ENCODE measurements at regions not wholly inside any gene's neighbourhood (a gene's known extent, or its start where the extent isn't known, plus 50 kb on each side); places are given as distances from the start of the nearest gene placed in this dataset.
"Not testable (repeated sequence)": the region's sequence is repeated elsewhere in the genome, so short reads cannot be mapped to it uniquely, and the experiment has no call there.

GRCh38 chr3:150271591-150271960 lies 136.5 kb upstream of the TSC22D2 start:
- TF ChIP-seq, protein P1, sequence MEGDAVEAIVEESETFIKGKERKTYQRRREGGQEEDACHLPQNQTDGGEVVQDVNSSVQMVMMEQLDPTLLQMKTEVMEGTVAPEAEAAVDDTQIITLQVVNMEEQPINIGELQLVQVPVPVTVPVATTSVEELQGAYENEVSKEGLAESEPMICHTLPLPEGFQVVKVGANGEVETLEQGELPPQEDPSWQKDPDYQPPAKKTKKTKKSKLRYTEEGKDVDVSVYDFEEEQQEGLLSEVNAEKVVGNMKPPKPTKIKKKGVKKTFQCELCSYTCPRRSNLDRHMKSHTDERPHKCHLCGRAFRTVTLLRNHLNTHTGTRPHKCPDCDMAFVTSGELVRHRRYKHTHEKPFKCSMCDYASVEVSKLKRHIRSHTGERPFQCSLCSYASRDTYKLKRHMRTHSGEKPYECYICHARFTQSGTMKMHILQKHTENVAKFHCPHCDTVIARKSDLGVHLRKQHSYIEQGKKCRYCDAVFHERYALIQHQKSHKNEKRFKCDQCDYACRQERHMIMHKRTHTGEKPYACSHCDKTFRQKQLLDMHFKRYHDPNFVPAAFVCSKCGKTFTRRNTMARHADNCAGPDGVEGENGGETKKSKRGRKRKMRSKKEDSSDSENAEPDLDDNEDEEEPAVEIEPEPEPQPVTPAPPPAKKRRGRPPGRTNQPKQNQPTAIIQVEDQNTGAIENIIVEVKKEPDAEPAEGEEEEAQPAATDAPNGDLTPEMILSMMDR (IDR thresholded peaks at IDR 0.05; ENCODE audit: partially characterized antibody, unreplicated experiment), result no peak
- H3K4me1 Mint-ChIP-seq (ENCODE audit: low read depth, unreplicated experiment), result peaks cover 12% of the 10 kb centered on the region
- peaks cover 4% of the 10 kb centered on the region for H3K36me3 Mint-ChIP-seq (ENCODE audit: unreplicated experiment)
- H3K27ac Mint-ChIP-seq (ENCODE audit: unreplicated experiment), result no peak overlapping the region
- no peak overlapping the region for H3K4me3 Mint-ChIP-seq (ENCODE audit: unreplicated experiment)
- no peak for DNase-seq
- H3K27me3 Mint-ChIP-seq (ENCODE audit: unreplicated experiment), result no peaks in the 10 kb centered on the region
- H3K9me3 Mint-ChIP-seq (ENCODE audit: unreplicated experiment), result no peaks in the 10 kb centered on the region

- no peaks in the 10 kb centered on the region for H3K9me3 Mint-ChIP-seq (ENCODE audit: unreplicated experiment)
- TF ChIP-seq, protein P1 (IDR thresholded peaks at IDR 0.05; ENCODE audit: partially characterized antibody, unreplicated experiment), result no peak
- peaks cover 12% of the 10 kb centered on the region for H3K4me1 Mint-ChIP-seq (ENCODE audit: low read depth, unreplicated experiment)
- peaks cover 4% of the 10 kb centered on the region for H3K36me3 Mint-ChIP-seq (ENCODE audit: unreplicated experiment)
- no peaks in the 10 kb centered on the region for H3K27me3 Mint-ChIP-seq (ENCODE audit: unreplicated experiment)
- H3K27ac Mint-ChIP-seq (ENCODE audit: unreplicated experiment), result no peak overlapping the region
- no peak overlapping the region for H3K4me3 Mint-ChIP-seq (ENCODE audit: unreplicated experiment)
- DNase-seq, result no peak
Observed at GRCh38 chr3:150270883-150271590, 137.1 kb upstream of the TSC22D2 start.

GRCh38 chr3:150270444-150270843 lies 137.7 kb upstream of the TSC22D2 start:
- H3K27ac Mint-ChIP-seq (ENCODE audit: unreplicated experiment); H3K4me3 Mint-ChIP-seq (ENCODE audit: unreplicated experiment); H3K36me3 Mint-ChIP-seq (ENCODE audit: unreplicated experiment); H3K4me1 Mint-ChIP-seq (ENCODE audit: low read depth, unreplicated experiment); H3K27me3 Mint-ChIP-seq (ENCODE audit: unreplicated experiment); DNase-seq; H3K9me3 Mint-ChIP-seq (ENCODE audit: unreplicated experiment): not testable (repeated sequence)

DNA sequence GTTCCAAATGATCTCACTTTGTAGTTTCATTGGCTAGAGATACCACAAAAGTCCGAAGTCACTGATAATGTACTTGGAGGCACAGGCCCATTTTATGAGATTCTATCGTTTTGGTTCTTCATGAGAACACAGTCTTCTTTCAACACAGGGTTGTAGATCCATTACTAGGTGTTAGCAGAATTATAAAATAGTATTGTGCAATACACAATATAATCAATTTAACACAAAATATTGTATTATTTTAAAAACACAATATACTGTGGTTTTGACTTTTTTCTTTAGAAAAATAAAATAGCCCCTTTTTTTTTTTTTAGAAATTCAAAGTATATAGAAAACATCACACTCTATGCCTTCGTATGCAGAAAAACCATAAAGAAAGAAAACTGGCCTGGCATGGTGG lies 138.6 kb upstream of the TSC22D2 start:
- Mint-ChIP-seq H3K4me1 (ENCODE audit: low read depth, unreplicated experiment) (peaks cover 15% of the 10 kb centered on the region), H3K27me3 (ENCODE audit: unreplicated experiment) (no peaks in the 10 kb centered on the region), H3K4me3 (ENCODE audit: unreplicated experiment) (no peak overlapping the region), H3K27ac (ENCODE audit: unreplicated experiment) (no peak overlapping the region), H3K36me3 (ENCODE audit: unreplicated experiment) (peaks cover 4% of the 10 kb centered on the region), H3K9me3 (ENCODE audit: unreplicated experiment) (no peaks in the 10 kb centered on the region)
- no peak for DNase-seq
- TF ChIP-seq, protein P1 (IDR thresholded peaks at IDR 0.05; ENCODE audit: partially characterized antibody, unreplicated experiment), result no peak

DNA sequence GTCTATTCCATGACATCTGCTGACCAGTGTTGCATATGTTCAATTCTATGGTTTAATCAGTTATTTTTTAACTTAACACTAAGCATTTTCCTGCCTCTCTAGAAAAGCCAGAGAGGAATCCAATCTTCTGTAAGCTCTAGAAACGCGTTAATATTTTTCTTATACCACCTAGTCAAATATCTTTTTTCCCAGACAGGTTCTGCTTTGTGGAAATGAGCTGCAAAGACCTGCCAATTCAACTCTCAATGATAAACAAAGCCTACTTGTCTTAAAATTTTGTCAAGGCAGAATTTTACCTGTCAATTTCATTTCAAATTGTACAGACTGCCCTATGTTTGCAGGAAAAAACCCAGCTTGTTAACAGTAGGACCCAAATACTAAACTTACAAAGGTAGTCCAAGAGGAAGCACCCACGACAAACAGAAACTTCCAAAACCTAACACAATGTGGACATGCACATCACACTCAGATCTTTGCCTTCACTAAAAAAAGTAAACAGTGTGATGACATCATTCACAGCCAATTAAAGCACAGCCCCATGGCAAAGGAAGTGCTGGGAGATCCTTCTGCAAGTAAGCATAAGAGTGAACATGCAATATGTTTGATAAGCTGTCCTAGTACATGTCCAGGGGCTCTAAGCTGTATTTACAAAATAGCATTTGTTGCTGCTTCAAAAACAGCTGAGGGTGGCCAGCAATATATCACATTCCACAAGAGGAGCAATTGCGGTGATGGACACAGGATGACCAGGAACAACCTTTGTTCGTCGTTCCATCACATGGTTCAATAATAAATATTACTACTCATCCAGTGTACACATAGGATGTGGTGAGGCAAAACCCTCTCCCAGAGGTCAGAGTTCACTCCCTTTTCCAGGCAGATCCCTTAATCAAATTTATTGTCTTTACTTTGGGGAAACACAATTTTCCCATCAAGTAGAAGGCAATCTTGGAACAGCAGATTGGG lies 139.4 kb upstream of the TSC22D2 start:
- Mint-ChIP-seq H3K27me3 (ENCODE audit: unreplicated experiment) (no peaks in the 10 kb centered on the region), H3K4me3 (ENCODE audit: unreplicated experiment) (no peak overlapping the region), H3K27ac (ENCODE audit: unreplicated experiment) (no peak overlapping the region), H3K9me3 (ENCODE audit: unreplicated experiment) (no peaks in the 10 kb centered on the region), H3K36me3 (ENCODE audit: unreplicated experiment) (peaks cover 4% of the 10 kb centered on the region), H3K4me1 (ENCODE audit: low read depth, unreplicated experiment) (peaks cover 11% of the 10 kb centered on the region)
- no peak for DNase-seq
- TF ChIP-seq, protein P1 (IDR thresholded peaks at IDR 0.05; ENCODE audit: partially characterized antibody, unreplicated experiment), result no peak
